HepG2 (cell line): ENCODE measurements at regions not wholly inside any gene's neighbourhood (a gene's known extent, or its start where the extent isn't known, plus 50 kb on each side); places are given as distances from the start of the nearest gene placed in this dataset.
A peak's percentile ranks its signal among the peaks of the same experiment; 100 is the strongest.

ENCODE experiments used
- CTCF ChIP-seq: sonication (generic); formaldehyde crosslinking; IDR thresholded peaks from 2 replicates; pipeline ENCODE4 v1.5.0; 2020; ENCODE audit warnings: mild to moderate bottlenecking, missing genetic modification reagents, moderate library complexity
- HNF4G ChIP-seq, 2 experiments: sonication (generic) in 1 of 2; formaldehyde crosslinking in 1 of 2; IDR thresholded peaks; 2 replicates each; pipeline versions ENCODE4 v1.4.0 to v1.6.1; 2011 to 2020; ENCODE audit warnings: borderline replicate concordance in 2 of 2, low read depth in 2 of 2, mild to moderate bottlenecking in 2 of 2, low read length in 1 of 2, missing genetic modification reagents in 1 of 2, moderate library complexity in 1 of 2
- HNRNPK ChIP-seq: fragments of 200-400 bp; formaldehyde crosslinking; IDR thresholded peaks from 2 replicates; pipeline ENCODE4 v1.6.1; 2018; ENCODE audit warnings: low read length, low read depth, moderate library complexity, mild to moderate bottlenecking; ENCODE audit not compliant: poor library complexity, severe bottlenecking
- HOMEZ ChIP-seq: IDR thresholded peaks from 2 replicates; pipeline ENCODE4 v1.6.1; 2016; ENCODE audit warnings: low read depth
- NFIC ChIP-seq: IDR thresholded peaks from 2 replicates; pipeline ENCODE4 v1.6.1; 2012; ENCODE audit warnings: mild to moderate bottlenecking, low read length, inconsistent platforms
- PHF20 ChIP-seq: sonication (generic); formaldehyde crosslinking; IDR thresholded peaks from 2 replicates; pipeline ENCODE4 v1.5.0; 2020; ENCODE audit warnings: mild to moderate bottlenecking, missing genetic modification reagents
- RBM39 ChIP-seq: fragments of 200-400 bp; formaldehyde crosslinking; IDR thresholded peaks from one replicate; pipeline ENCODE4 v1.6.1; 2018; ENCODE audit warnings: antibody characterized with exemption, mild to moderate bottlenecking, low read depth, low read length; ENCODE audit not compliant: poor library complexity, severe bottlenecking
- RFX5 ChIP-seq: IDR thresholded peaks from 2 replicates; pipeline ENCODE4 v1.6.1; 2011; ENCODE audit warnings: low read depth, low read length, improper control_type of control experiment
- YY1 ChIP-seq: IDR thresholded peaks from 2 replicates; pipeline ENCODE4 v1.6.1; 2011; ENCODE audit warnings: low read length, low read depth, moderate library complexity, mild to moderate bottlenecking; ENCODE audit not compliant: insufficient read depth, insufficient replicate concordance
- ZNF24 ChIP-seq: fragments of 450-650 bp; IDR thresholded peaks from 2 replicates; pipeline ENCODE4 v1.6.1; 2017; ENCODE audit warnings: antibody characterized with exemption, mild to moderate bottlenecking
- ZNF75D ChIP-seq: sonication (generic); formaldehyde crosslinking; IDR thresholded peaks from 2 replicates; pipeline ENCODE4 v1.8.1; 2023; ENCODE audit warnings: missing genetic modification reagents, mild to moderate bottlenecking, borderline replicate concordance
- TF ChIP-seq, protein P1 (sequence below): sonication (generic); formaldehyde crosslinking; IDR thresholded peaks from 2 replicates; pipeline ENCODE4 v1.4.0; 2020; ENCODE audit warnings: missing genetic modification reagents, borderline replicate concordance

GRCh38 chr14:53432378-53432802 is 279.3 kb upstream of the DDHD1 start:
- peak; percentile 92 for TF ChIP-seq CTCF (CRISPR knock-in tag)
- 0 out of 2 replicates have a peak, but pooled peaks have one; percentile 19 for TF ChIP-seq HOMEZ (CRISPR knock-in tag)
- no peak for TF ChIP-seq PHF20 (CRISPR knock-in tag)
- no peak for TF ChIP-seq ZNF24
- no peak for TF ChIP-seq HNF4G (IDR thresholded peaks at IDR 0.05; ENCODE audit: borderline replicate concordance, low read depth, low read length)
- TF ChIP-seq HNF4G (CRISPR knock-in tag; IDR thresholded peaks at IDR 0.05; ENCODE audit: borderline replicate concordance, low read depth) = no peak
- no peak for TF ChIP-seq NFIC
- TF ChIP-seq, protein P1, sequence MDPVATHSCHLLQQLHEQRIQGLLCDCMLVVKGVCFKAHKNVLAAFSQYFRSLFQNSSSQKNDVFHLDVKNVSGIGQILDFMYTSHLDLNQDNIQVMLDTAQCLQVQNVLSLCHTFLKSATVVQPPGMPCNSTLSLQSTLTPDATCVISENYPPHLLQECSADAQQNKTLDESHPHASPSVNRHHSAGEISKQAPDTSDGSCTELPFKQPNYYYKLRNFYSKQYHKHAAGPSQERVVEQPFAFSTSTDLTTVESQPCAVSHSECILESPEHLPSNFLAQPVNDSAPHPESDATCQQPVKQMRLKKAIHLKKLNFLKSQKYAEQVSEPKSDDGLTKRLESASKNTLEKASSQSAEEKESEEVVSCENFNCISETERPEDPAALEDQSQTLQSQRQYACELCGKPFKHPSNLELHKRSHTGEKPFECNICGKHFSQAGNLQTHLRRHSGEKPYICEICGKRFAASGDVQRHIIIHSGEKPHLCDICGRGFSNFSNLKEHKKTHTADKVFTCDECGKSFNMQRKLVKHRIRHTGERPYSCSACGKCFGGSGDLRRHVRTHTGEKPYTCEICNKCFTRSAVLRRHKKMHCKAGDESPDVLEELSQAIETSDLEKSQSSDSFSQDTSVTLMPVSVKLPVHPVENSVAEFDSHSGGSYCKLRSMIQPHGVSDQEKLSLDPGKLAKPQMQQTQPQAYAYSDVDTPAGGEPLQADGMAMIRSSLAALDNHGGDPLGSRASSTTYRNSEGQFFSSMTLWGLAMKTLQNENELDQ (CRISPR knock-in tag) = no peak
- no peak for TF ChIP-seq RFX5
- TF ChIP-seq ZNF75D = no peak
- no peak for TF ChIP-seq RBM39
- no peak for TF ChIP-seq HNRNPK
- no peak for TF ChIP-seq YY1
